Suprapubic skin (tissue), 4 donors: ENCODE measurements at regions not wholly inside any gene's neighbourhood (a gene's known extent, or its start where the extent isn't known, plus 50 kb on each side); places are given as distances from the start of the nearest gene placed in this dataset.

ENCODE experiments used
- CTCF ChIP-seq, 2 donors: fragments of 200-600 bp in 1 of 2; fragments of 450-650 bp in 1 of 2; sonication (generic) in 1 of 2; IDR thresholded peaks; one replicate each; pipeline ENCODE4 v1.5.1; 2016 to 2019; ENCODE audit warnings: antibody characterized with exemption in 2 of 2, mild to moderate bottlenecking in 1 of 2, moderate library complexity in 1 of 2
- EP300 ChIP-seq: sonication (generic); formaldehyde crosslinking; IDR thresholded peaks from one replicate; pipeline ENCODE4 v1.6.1; 2017; ENCODE audit warnings: antibody characterized with exemption
- POLR2A ChIP-seq, 2 donors: fragments of 450-650 bp; IDR thresholded peaks; one replicate each; pipeline ENCODE4 v1.6.1; 2017; ENCODE audit warnings: antibody characterized with exemption in 2 of 2, mild to moderate bottlenecking in 2 of 2, moderate library complexity in 2 of 2
- POLR2AphosphoS5 ChIP-seq, 3 donors: sonication (generic); formaldehyde crosslinking; IDR thresholded peaks; one replicate each; pipeline ENCODE4 v1.6.1; 2017; ENCODE audit warnings: antibody characterized with exemption in 3 of 3

- TF ChIP-seq CTCF (IDR thresholded peaks at IDR 0.05) (no peak), POLR2AphosphoS5 (IDR thresholded peaks at IDR 0.05) (no peak), POLR2A (IDR thresholded peaks at IDR 0.05) (no peak), EP300 (no peak)
Measured at GRCh38 chr12:90575995-90576394, 379.0 kb downstream of the CCER1 start.
